PFSK-1 (cell line): ENCODE measurements at regions not wholly inside any gene's neighbourhood (a gene's known extent, or its start where the extent isn't known, plus 50 kb on each side); places are given as distances from the start of the nearest gene placed in this dataset.

Experiments
- POLR2AphosphoS5 ChIP-seq: IDR thresholded peaks from 2 replicates; pipeline ENCODE4 v1.6.1; 2012; ENCODE audit warnings: low read depth, mild to moderate bottlenecking, control low read depth, low read length, moderate library complexity
- REST ChIP-seq, 2 experiments: IDR thresholded peaks; 2 replicates each; pipeline versions ENCODE4 v1.6.1 to v1.8.0; 2011 to 2012; ENCODE audit warnings: low read depth in 2 of 2, low read length in 2 of 2, control low read depth in 1 of 2, inconsistent platforms in 1 of 2, mild to moderate bottlenecking in 1 of 2, moderate library complexity in 1 of 2; ENCODE audit not compliant: insufficient read depth in 1 of 2

GRCh38 chr1:88324899-88325298 is 359.2 kb upstream of the PKN2 start:
- TF ChIP-seq POLR2AphosphoS5 (no peak), REST (IDR thresholded peaks at IDR 0.05; ENCODE audit: insufficient read depth in 1 of 2, low read depth in 2 of 2, low read length in 2 of 2) (no peak)
